ENCODE measurements at regions not wholly inside any gene's neighbourhood (a gene's known extent, or its start where the extent isn't known, plus 50 kb on each side); places are given as distances from the start of the nearest gene placed in this dataset.

GRCh38 chr18:8458546-8459215 lies 150.6 kb upstream of the RAB12 start:
- DNase-seq: no peak

- DNase-seq: no peak
Measured at GRCh38 chr18:8460748-8461147, 148.5 kb upstream of the RAB12 start.

GRCh38 chr18:8461544-8461943 lies 147.7 kb upstream of the RAB12 start:
- DNase-seq: no peak

- no peak for DNase-seq
Measured at GRCh38 chr18:8462651-8463185, 146.5 kb upstream of the RAB12 start.

GRCh38 chr18:8463791-8464190 lies 145.4 kb upstream of the RAB12 start:
- DNase-seq: no peak

- DNase-seq: no peak
Measured at GRCh38 chr18:8468191-8468590, 141.0 kb upstream of the RAB12 start.

GRCh38 chr18:8468921-8469335 lies 140.3 kb upstream of the RAB12 start:
- DNase-seq: no peak

GRCh38 chr18:8469544-8470130 lies 139.6 kb upstream of the RAB12 start:
- DNase-seq: peak in 2 of 3 donors; percentile 14 to 22

- DNase-seq: no peak
Measured at GRCh38 chr18:8471372-8471771, 137.9 kb upstream of the RAB12 start.

GRCh38 chr18:8474661-8475060 lies 134.6 kb upstream of the RAB12 start:
- DNase-seq: no peak

- no peak for DNase-seq
Measured at GRCh38 chr18:8477615-8478014, 131.6 kb upstream of the RAB12 start.

- peak; percentile 62 to 84 (median 77) for DNase-seq
Measured at GRCh38 chr18:8478166-8478967, 130.9 kb upstream of the RAB12 start.

GRCh38 chr18:8478968-8479370 lies 130.3 kb upstream of the RAB12 start:
- no peak for DNase-seq

- DNase-seq: no peak
Measured at GRCh38 chr18:8479789-8480188, 129.4 kb upstream of the RAB12 start.

GRCh38 chr18:8480506-8481328 lies 128.5 kb upstream of the RAB12 start:
- peak in 2 of 3 donors; percentile 1 to 5 for DNase-seq

- no peak for DNase-seq
Measured at GRCh38 chr18:8484951-8485350, 124.3 kb upstream of the RAB12 start.

GRCh38 chr18:8489761-8490160 lies 119.5 kb upstream of the RAB12 start:
- DNase-seq: no peak

- no peak for DNase-seq
Measured at GRCh38 chr18:8491516-8491915, 117.7 kb upstream of the RAB12 start.

- no peak for DNase-seq
Measured at GRCh38 chr18:8493141-8493540, 116.1 kb upstream of the RAB12 start.

GRCh38 chr18:8496186-8496585 lies 113.1 kb upstream of the RAB12 start:
- DNase-seq: no peak

GRCh38 chr18:8498905-8499304 lies 110.3 kb upstream of the RAB12 start:
- no peak for DNase-seq

GRCh38 chr18:8499810-8500675 lies 109.2 kb upstream of the RAB12 start:
- DNase-seq: no peak

Data from suppressor macrophage treated with lipopolysaccharide for 1 hour (primary cell).